ENCODE measurements at regions not wholly inside any gene's neighbourhood (a gene's known extent, or its start where the extent isn't known, plus 50 kb on each side); places are given as distances from the start of the nearest gene placed in this dataset.

GRCh38 chr10:111179514-111179913 is 102.7 kb downstream of the ADRA2A start (continued):
- TF ChIP-seq, protein P1, sequence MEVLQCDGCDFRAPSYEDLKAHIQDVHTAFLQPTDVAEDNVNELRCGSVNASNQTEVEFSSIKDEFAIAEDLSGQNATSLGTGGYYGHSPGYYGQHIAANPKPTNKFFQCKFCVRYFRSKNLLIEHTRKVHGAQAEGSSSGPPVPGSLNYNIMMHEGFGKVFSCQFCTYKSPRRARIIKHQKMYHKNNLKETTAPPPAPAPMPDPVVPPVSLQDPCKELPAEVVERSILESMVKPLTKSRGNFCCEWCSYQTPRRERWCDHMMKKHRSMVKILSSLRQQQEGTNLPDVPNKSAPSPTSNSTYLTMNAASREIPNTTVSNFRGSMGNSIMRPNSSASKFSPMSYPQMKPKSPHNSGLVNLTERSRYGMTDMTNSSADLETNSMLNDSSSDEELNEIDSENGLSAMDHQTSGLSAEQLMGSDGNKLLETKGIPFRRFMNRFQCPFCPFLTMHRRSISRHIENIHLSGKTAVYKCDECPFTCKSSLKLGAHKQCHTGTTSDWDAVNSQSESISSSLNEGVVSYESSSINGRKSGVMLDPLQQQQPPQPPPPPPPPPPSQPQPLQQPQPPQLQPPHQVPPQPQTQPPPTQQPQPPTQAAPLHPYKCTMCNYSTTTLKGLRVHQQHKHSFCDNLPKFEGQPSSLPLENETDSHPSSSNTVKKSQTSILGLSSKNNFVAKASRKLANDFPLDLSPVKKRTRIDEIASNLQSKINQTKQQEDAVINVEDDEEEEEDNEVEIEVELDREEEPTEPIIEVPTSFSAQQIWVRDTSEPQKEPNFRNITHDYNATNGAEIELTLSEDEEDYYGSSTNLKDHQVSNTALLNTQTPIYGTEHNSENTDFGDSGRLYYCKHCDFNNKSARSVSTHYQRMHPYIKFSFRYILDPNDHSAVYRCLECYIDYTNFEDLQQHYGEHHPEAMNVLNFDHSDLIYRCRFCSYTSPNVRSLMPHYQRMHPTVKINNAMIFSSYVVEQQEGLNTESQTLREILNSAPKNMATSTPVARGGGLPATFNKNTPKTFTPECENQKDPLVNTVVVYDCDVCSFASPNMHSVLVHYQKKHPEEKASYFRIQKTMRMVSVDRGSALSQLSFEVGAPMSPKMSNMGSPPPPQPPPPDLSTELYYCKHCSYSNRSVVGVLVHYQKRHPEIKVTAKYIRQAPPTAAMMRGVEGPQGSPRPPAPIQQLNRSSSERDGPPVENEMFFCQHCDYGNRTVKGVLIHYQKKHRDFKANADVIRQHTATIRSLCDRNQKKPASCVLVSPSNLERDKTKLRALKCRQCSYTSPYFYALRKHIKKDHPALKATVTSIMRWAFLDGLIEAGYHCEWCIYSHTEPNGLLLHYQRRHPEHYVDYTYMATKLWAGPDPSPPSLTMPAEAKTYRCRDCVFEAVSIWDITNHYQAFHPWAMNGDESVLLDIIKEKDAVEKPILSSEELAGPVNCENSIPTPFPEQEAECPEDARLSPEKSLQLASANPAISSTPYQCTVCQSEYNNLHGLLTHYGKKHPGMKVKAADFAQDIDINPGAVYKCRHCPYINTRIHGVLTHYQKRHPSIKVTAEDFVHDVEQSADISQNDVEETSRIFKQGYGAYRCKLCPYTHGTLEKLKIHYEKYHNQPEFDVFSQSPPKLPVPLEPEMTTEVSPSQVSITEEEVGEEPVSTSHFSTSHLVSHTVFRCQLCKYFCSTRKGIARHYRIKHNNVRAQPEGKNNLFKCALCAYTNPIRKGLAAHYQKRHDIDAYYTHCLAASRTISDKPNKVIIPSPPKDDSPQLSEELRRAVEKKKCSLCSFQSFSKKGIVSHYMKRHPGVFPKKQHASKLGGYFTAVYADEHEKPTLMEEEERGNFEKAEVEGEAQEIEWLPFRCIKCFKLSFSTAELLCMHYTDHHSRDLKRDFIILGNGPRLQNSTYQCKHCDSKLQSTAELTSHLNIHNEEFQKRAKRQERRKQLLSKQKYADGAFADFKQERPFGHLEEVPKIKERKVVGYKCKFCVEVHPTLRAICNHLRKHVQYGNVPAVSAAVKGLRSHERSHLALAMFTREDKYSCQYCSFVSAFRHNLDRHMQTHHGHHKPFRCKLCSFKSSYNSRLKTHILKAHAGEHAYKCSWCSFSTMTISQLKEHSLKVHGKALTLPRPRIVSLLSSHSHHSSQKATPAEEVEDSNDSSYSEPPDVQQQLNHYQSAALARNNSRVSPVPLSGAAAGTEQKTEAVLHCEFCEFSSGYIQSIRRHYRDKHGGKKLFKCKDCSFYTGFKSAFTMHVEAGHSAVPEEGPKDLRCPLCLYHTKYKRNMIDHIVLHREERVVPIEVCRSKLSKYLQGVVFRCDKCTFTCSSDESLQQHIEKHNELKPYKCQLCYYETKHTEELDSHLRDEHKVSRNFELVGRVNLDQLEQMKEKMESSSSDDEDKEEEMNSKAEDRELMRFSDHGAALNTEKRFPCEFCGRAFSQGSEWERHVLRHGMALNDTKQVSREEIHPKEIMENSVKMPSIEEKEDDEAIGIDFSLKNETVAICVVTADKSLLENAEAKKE (CRISPR knock-in tag; IDR thresholded peaks at IDR 0.05) = no peak

DNA sequence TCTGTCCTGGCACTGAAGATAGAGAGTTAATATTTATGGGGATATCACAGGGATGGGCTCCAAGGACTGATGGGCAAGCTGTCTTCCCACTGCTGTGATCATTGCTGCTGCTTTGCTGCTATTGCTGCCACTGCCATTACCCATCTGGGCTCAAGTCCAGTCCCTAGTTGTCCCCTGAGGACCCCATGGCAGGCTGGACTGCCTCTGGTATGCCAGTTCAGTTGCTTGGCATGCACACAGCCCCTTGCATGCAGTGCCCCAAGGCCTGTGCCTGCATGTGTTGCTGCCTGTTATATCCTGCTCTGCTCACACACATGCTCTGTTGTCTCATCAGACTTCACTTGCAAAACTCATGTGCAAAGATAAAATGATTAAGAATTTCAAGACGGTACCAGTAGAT is 109.5 kb downstream of the ADRA2A start:
- no peak overlapping the region for H3K4me3 ChIP-seq
- H3K9me2 ChIP-seq (ENCODE audit: insufficient read depth) = 0 out of 2 replicates have a peak, but pooled peaks cover 8% of the 10 kb centered on the region
- H4K20me1 ChIP-seq (replicated peaks; ENCODE audit: insufficient read depth) = no peaks in the 10 kb centered on the region
- H2AFZ ChIP-seq = no peak overlapping the region
- H3K79me2 ChIP-seq (replicated peaks; ENCODE audit: insufficient read depth) = no peaks in the 10 kb centered on the region
- H3K36me3 ChIP-seq (ENCODE audit: insufficient read depth) = no peaks in the 10 kb centered on the region
- no peaks in the 10 kb centered on the region for H3F3A ChIP-seq (replicated peaks; ENCODE audit: low read depth)
- no peaks in the 10 kb centered on the region for H3K4me1 ChIP-seq (ENCODE audit: insufficient read depth)
- no peaks in the 10 kb centered on the region for H3K27me3 Mint-ChIP-seq (ENCODE audit: insufficient read depth, low read depth, poor library complexity)
- no peak overlapping the region for H3K27ac Mint-ChIP-seq
- peaks cover 7% of the 10 kb centered on the region; the same call in 2 of the 3 replicates for H3K9me3 Mint-ChIP-seq
- H3K36me3 Mint-ChIP-seq (ENCODE audit: low read depth) = no peaks in the 10 kb centered on the region
- ATAC-seq = no peak
- TF ChIP-seq CREB1 (CRISPR knock-in tag; IDR thresholded peaks at IDR 0.05; ENCODE audit: low read depth) (no peak), ZNF114 (CRISPR knock-in tag; IDR thresholded peaks at IDR 0.05) (no peak), POLR2AphosphoS5 (IDR thresholded peaks at IDR 0.05; ENCODE audit: low read depth) (no peak), REST (IDR thresholded peaks at IDR 0.05; ENCODE audit: unreplicated experiment) (no peak), STAT1 (IDR thresholded peaks at IDR 0.05; ENCODE audit: unreplicated experiment) (no peak), NANOG (IDR thresholded peaks at IDR 0.05; ENCODE audit: borderline replicate concordance) (no peak), EZH2phosphoT487 (IDR thresholded peaks at IDR 0.05; ENCODE audit: unreplicated experiment) (no peak)
- TF ChIP-seq, protein P2, sequence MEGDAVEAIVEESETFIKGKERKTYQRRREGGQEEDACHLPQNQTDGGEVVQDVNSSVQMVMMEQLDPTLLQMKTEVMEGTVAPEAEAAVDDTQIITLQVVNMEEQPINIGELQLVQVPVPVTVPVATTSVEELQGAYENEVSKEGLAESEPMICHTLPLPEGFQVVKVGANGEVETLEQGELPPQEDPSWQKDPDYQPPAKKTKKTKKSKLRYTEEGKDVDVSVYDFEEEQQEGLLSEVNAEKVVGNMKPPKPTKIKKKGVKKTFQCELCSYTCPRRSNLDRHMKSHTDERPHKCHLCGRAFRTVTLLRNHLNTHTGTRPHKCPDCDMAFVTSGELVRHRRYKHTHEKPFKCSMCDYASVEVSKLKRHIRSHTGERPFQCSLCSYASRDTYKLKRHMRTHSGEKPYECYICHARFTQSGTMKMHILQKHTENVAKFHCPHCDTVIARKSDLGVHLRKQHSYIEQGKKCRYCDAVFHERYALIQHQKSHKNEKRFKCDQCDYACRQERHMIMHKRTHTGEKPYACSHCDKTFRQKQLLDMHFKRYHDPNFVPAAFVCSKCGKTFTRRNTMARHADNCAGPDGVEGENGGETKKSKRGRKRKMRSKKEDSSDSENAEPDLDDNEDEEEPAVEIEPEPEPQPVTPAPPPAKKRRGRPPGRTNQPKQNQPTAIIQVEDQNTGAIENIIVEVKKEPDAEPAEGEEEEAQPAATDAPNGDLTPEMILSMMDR (conservative IDR thresholded peaks at IDR 0.05; ENCODE audit: low read depth in 2 of 2) = no peak
- no peak overlapping the region for H3K4me3 Mint-ChIP-seq
- no peaks in the 10 kb centered on the region for H3K4me1 Mint-ChIP-seq
- no peak overlapping the region for H3K27ac ChIP-seq (ENCODE audit: low read depth)
- H3K4me2 ChIP-seq = no peak overlapping the region
- DNase-seq (ENCODE audit: low spot score) = no peak
- no peaks in the 10 kb centered on the region for H3K27me3 ChIP-seq (ENCODE audit: insufficient read depth)
